SH-SY5Y (cell line): ENCODE measurements at regions not wholly inside any gene's neighbourhood (a gene's known extent, or its start where the extent isn't known, plus 50 kb on each side); places are given as distances from the start of the nearest gene placed in this dataset.
A peak's percentile ranks its signal among the peaks of the same experiment; 100 is the strongest.

Experiments used
- GATA2 ChIP-seq: IDR thresholded peaks from 2 replicates; pipeline ENCODE4 v1.6.1; 2011; ENCODE audit warnings: mild to moderate bottlenecking, low read depth, low read length
- GATA3 ChIP-seq: IDR thresholded peaks from 2 replicates; pipeline ENCODE4 v1.6.1; 2011; ENCODE audit warnings: low read depth, mild to moderate bottlenecking, low read length, moderate library complexity

DNA sequence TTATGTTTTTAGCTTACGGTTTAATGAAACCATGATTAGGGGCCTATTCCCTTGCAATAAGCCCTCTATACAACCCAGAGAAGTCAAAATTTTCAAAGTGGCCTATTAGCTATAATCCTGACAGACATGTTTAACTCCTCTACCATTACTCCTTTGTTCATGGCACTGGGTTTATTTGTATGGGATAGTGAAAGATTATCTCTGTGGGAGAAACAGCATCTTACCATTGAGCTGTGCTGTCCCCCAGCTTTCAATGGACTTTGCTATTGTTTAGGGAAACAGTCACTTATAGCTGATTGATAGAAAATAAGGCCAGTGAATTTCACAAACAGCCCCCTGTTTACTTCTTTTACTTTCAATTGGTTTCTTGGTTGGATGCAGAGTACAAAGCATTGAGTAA, 675.2 kb upstream of the GCFC2 start:
- TF ChIP-seq GATA3 (no peak), GATA2 (no peak)

DNA sequence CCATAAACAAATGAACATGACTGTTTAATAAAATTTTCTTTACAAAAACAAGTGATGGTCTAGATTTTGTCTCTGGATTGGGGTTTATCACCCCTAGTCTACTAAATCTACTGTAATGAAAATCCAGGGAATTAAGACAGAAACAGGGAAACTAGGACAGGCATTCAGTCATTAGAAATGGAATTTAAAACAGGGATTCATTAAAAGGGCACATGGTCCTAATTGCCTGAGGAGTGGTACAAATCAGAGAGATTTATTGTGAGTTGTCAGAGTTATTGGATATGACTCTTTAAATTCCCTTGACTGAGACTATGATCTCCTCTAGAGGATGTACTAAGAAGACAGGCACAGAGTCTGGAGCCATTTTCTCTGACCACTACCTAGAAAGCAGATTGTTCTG, 670.9 kb upstream of the GCFC2 start:
- TF ChIP-seq GATA2 (no peak), GATA3 (no peak)

DNA sequence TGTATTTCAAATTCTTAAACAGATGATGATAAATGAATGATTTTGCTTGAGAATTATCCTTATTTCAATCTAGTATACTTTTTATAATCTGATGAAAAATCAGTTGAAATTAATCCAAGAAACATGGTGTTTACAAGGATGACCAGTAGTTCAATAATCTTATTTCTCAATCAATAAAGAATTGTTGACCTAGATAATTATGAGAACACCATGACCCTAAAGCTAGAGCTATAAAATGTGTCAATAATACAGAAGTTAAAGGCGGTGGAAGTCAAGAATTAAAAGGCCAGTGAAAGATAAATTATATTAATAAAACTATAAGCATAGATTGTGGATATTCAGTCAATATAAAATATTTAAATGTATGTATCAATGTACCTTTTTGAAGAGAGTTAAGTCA, 667.4 kb upstream of the GCFC2 start:
- no peak for TF ChIP-seq GATA3
- TF ChIP-seq GATA2, result no peak

DNA sequence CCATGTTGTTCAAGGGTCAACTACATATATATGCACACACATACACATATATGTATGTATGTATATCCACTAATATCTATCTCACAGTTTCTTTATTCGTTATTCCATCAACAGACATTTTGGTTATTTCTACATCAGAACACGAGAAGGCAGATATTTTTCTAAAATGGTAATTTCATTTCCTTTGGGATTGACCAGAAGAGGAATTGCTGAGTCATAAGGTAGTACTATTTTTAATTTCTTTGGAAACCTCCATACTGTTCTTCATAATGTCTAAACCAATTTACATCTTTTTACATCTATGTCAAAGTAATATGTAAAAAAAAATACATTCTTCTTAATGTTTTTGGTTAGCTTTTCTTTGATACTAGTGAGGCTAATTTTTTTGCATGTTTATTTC, 630.7 kb upstream of the GCFC2 start:
- TF ChIP-seq GATA2, result no peak
- TF ChIP-seq GATA3, result no peak

DNA sequence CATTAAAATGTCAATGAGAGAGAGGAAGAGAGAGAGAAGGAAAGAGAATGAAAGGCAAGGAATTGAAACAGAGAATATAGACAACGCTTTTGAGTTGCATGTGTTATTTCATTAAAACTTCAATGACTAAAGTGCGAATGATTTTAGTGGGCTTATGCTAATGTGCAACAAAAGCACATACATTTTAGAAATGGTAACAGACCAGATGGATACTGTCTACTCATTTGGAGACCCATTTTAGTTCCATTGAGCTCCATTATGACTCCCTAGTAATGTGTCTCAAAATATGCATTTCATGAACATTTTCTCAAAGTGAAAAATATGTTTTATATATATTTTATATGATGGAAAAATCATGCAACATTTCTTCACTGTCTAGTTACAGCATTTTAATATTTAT, 622.2 kb upstream of the GCFC2 start:
- no peak for TF ChIP-seq GATA2
- TF ChIP-seq GATA3, result no peak

DNA sequence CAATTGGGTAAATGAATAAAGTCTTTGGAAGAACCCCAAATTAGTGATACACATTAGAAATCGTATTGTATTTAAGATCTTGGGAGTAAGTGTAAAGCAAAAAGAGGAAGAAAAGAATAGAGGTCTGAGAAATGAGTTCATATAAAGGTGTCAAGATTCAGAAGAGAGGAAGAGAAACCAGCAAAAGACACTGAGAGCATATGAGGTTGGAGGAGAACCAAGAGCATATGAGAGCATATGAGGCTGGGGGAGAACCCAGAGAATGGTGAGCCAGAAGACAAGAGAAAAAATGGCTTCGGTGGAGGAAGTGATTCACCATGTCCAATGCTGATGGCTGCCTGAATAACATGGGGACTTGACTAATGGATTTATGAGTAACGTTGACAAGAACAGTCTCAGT, 620.1 kb upstream of the GCFC2 start:
- no peak for TF ChIP-seq GATA3
- TF ChIP-seq GATA2, result no peak

DNA sequence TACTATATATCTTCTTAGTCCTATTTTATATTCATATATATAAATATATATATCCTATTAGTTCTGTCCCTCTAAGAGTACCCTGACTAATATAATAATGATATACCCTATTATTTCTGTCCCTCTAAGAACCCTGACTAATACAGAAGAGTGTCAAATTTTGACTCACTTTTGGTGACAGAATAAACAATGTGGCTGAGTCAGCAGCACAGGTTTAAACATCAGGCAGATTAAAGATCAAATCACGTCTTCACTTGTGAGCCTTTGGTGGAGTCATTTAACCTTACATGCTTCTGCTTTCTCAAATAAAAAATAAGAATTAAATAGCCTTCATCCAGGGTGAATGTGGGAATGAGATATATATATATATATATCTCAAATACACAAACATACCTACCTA, 615.9 kb upstream of the GCFC2 start:
- no peak for TF ChIP-seq GATA3
- no peak for TF ChIP-seq GATA2

DNA sequence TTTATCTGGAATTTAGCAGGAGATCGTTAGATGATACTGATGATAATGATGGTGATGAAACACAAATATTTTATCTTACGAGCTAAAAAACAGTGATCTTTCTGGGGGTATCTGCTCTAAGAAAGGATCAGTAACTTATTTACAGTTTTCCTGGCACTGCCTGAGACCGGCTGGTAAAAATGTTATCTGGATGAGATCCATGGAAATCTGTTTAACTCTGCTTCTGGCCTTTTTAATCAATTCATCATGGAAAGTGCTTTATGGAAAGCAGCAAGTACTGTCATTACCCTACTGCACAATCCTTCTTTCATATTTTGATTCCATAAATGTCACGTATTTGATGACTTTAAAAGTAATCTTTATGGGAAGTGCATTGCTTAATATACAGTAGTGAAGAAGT, 612.7 kb upstream of the GCFC2 start:
- TF ChIP-seq GATA2 (peak; percentile 86), GATA3 (peak; percentile 92)

DNA sequence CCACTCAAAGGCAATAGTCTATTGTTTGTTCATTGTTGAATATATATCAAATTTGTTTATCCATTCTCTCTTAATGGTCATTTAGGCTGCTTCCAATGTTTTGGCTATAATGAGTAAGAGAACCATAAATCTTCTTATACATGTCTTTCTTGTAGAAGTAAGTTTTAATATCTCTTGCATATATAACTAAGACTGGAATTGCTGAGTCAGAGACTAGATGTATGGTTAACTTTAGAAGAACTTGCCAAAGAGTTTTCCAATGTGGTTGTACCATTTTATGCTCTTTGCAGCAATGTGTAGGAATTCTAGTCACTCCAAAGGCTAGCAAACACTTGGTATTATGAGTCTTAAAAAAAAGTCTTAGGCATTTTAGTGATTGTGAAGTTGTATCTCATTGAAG, 610.0 kb upstream of the GCFC2 start:
- no peak for TF ChIP-seq GATA2
- TF ChIP-seq GATA3, result no peak

DNA sequence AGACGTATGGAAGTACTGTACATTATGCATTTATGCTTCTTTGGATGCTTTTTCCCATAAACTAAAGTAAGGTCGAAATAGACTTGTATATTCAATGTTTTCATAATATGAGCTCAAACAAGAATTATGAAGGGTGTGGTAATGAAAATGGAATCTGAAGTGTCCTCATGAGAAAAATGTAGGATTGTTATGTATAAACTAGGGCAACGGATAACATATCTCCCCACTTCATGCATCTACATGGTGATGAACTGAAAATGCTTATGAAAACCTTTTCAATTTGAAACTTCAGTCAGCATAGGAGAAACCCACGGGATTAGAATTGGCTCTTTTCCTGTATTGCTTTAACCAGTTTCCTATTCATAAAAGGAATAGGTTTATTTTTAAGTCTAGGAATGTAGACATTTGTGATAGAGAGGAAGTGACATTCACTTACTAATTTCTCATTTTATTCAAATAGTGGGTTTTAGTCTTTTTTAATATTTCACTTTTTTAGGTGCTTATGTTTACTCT, 608.2 kb upstream of the GCFC2 start:
- TF ChIP-seq GATA2, result no peak
- TF ChIP-seq GATA3, result no peak

DNA sequence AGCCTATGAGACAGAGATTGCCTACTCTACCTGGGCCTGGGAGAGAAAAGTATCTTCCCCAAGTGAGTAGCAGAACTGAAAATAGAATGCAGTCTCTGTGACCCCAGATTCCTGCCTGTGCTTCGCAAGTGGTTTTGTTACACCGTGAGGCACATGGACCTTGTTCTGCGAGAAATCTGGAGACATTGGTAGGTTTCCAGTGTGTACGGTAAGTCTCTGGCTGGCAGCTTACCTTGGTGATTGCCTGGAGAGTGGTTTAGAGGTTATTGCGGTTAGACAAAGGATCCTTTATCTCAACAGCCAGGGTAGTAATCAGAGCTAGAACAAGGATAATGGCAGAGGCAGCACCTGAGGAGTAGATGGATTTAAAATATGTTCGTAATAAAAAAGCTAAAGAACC, 606.0 kb upstream of the GCFC2 start:
- TF ChIP-seq GATA2 (no peak), GATA3 (no peak)

DNA sequence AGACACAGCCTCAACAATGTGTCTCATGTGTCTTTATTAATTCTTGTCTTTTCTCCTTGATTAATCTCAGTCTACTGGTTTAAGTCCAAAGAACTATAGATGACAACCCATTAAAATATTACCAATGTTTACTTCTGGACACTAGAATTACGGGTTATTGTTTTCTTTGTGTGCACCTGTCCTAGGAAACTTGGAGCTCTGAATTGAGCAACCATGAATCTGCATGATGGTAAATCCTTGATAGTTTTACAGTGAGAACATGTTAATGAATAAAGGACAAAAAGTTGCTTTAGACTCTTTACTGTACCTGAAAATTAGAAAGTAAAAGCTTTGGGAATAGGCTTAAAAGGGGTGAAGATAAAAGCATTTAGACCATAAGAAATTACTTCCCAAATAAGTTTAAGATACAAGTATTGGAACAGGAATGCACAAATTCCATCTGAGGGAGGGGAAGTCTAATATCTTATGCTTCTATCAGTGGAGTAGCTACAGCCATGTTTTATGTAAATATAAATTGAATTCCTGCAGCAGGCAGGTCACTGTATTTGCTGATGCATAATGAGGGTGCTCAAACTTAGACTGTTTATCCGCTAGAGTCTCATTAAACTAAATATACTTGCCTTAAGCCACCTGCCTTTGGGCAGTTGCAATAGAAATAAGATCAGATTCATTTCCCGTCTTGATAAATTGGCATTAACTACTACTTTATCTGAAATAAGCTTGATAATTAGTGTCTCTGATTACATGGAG, 603.7 kb upstream of the GCFC2 start:
- TF ChIP-seq GATA3 (no peak), GATA2 (no peak)

DNA sequence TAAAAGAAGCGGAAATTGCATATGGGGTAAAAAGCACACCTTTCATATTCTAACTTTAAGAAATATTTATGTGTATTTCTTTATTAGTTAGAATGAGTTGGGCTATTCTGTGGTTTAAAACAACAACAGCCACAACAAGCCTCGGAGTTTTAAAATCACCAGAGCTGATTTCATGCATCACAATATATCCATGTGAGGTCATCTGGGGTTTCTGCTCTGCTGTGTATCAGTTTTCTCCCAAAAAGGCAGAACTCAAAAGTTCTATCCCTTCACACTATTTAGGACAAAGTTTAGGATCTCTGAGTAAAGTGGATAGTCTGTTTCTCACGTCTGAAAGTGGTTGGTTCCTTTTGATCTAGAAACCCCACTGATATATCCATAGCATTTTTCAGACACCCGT, 601.5 kb upstream of the GCFC2 start:
- TF ChIP-seq GATA2 (no peak), GATA3 (no peak)

DNA sequence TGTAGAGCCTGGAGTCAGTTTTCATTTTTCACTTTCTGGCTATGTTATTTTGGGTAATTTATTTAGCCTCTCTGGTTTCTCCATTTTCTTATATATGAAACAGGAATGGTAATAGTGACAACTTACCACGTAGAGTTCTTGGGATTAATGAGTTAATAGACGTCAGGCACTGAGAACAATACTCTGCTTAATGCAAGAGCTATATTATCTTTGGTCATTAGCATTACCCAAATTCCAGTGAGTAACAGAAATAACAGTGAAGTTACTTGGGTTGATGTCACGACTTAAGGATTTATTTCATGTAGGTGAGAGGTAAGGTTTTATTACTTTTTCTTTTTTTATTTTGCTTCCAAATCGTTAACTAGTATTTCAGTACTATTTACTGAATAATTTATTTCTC, 601.0 kb upstream of the GCFC2 start:
- no peak for TF ChIP-seq GATA3
- TF ChIP-seq GATA2, result no peak

DNA sequence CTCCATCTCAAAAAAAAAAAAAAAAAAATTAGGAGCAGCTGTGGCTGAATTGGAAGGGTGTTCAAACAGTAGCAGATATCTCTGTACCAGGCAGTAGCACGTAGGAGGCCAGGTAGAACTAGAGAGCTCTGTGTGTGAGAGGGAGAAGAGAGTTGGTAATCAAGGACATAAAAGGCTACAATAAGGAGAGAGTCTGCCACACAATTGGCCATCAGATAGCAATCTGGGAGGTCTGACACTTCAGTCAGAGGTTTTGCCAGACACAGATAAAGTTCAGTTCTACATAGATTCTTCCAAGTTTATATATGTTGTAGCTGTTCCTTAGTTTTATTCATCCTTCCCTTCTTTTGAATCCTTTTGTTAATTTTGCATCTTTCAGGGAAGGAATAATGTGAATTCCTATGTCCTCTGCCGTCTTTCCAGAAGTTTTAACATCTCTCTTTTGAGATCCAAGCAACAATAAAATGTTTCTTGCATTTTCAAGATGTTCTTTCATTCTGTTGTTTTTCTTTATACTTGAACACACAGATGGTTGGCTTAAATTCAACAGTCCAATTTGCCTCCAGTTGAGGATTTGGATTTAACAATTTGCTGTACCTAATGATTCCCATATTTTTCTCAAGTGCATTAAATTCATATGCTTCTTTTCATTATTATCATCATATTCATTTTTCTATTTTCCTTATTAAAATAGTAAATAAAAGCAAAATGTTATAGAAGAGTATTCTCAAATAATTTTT, 600.3 kb upstream of the GCFC2 start:
- peak; percentile 69 for TF ChIP-seq GATA2
- TF ChIP-seq GATA3, result no peak
